MM.1S (cell line): ENCODE measurements at regions not wholly inside any gene's neighbourhood (a gene's known extent, or its start where the extent isn't known, plus 50 kb on each side); places are given as distances from the start of the nearest gene placed in this dataset.

Experiments used
- DNase-seq: peaks from one replicate; pipeline ENCODE4 v3.0.0-alpha.2; 2015
- H2AFZ ChIP-seq: fragments of 300-600 bp; sonication (generic); 2 replicates; pipeline ENCODE4 v1.6.0; 2016; ENCODE audit warnings: antibody characterized with exemption, low read length
- H3F3A ChIP-seq: fragments of 300-600 bp; sonication (generic); 2 replicates; pipeline ENCODE4 v1.6.1; 2016; ENCODE audit warnings: mild to moderate bottlenecking, antibody characterized with exemption, low read length, moderate library complexity, mixed read lengths; ENCODE audit not compliant: insufficient read depth
- H3K27ac ChIP-seq: fragments of 300-600 bp; sonication (generic); 2 replicates; pipeline ENCODE4 v1.5.1; 2016; ENCODE audit warnings: mild to moderate bottlenecking, low read length
- H3K27me3 ChIP-seq: fragments of 300-600 bp; sonication (generic); replicated peaks from 2 replicates; pipeline ENCODE4 v1.6.0; 2016; ENCODE audit warnings: low read length; ENCODE audit not compliant: insufficient read depth
- H3K36me3 ChIP-seq: fragments of 300-600 bp; sonication (generic); replicated peaks from 2 replicates; pipeline ENCODE4 v1.6.1; 2016; ENCODE audit warnings: mild to moderate bottlenecking, low read length, mixed read lengths; ENCODE audit not compliant: insufficient read depth
- H3K4me1 ChIP-seq: fragments of 300-600 bp; sonication (generic); 2 replicates; pipeline ENCODE4 v1.6.1; 2016; ENCODE audit warnings: low read length, mixed read lengths
- H3K4me2 ChIP-seq: fragments of 300-600 bp; sonication (generic); 2 replicates; pipeline ENCODE4 v1.6.0; 2016; ENCODE audit warnings: low read depth, low read length
- H3K4me3 ChIP-seq: fragments of 300-600 bp; sonication (generic); 2 replicates; pipeline ENCODE4 v1.5.1; 2016; ENCODE audit warnings: low read length, mixed read lengths
- H3K79me2 ChIP-seq: fragments of 300-600 bp; sonication (generic); 2 replicates; pipeline ENCODE4 v1.6.1; 2016; ENCODE audit warnings: mixed run types, low read length, mixed read lengths
- H3K9ac ChIP-seq: fragments of 300-600 bp; sonication (generic); 2 replicates; pipeline ENCODE4 v1.6.1; 2016; ENCODE audit warnings: low read length, mixed read lengths
- H3K9me2 ChIP-seq: fragments of 300-600 bp; sonication (generic); replicated peaks from 2 replicates; pipeline ENCODE4 v1.6.1; 2016; ENCODE audit warnings: mild to moderate bottlenecking, low read length, mixed read lengths; ENCODE audit not compliant: insufficient read depth
- H3K9me3 ChIP-seq: fragments of 300-600 bp; sonication (generic); replicated peaks from 2 replicates; pipeline ENCODE4 v1.6.1; 2016; ENCODE audit warnings: mild to moderate bottlenecking, low read length, mixed read lengths; ENCODE audit not compliant: insufficient read depth
- H4K20me1 ChIP-seq: fragments of 300-600 bp; sonication (generic); 2 replicates; pipeline ENCODE4 v1.6.1; 2016; ENCODE audit warnings: mild to moderate bottlenecking, low read length, moderate library complexity, mixed read lengths; ENCODE audit not compliant: insufficient read depth
- CTCF ChIP-seq: fragments of 300-600 bp; sonication (generic); IDR thresholded peaks from 2 replicates; pipeline ENCODE4 v1.5.1; 2016; ENCODE audit warnings: antibody characterized with exemption, low read length, mixed read lengths
- EZH2 ChIP-seq: fragments of 300-600 bp; sonication (generic); optimal IDR thresholded peaks from 2 replicates; pipeline ENCODE3; 2017; ENCODE audit warnings: low read depth, mild to moderate bottlenecking, antibody characterized with exemption, low read length, mixed read lengths
- EZH2phosphoT487 ChIP-seq: fragments of 300-600 bp; sonication (generic); IDR thresholded peaks from 2 replicates; pipeline ENCODE4 v1.6.1; 2018; ENCODE audit warnings: antibody characterized with exemption, low read length

- no peaks in the 10 kb centered on the region for H3K27me3 ChIP-seq
- H3F3A ChIP-seq, result no peaks in the 10 kb centered on the region
- no peak overlapping the region for H3K27ac ChIP-seq
- no peak overlapping the region for H3K9ac ChIP-seq
- no peaks in the 10 kb centered on the region for H4K20me1 ChIP-seq
- no peak for DNase-seq
- no peaks in the 10 kb centered on the region for H3K36me3 ChIP-seq
- H3K79me2 ChIP-seq, result no peaks in the 10 kb centered on the region
- no peaks in the 10 kb centered on the region for H3K4me1 ChIP-seq
- H3K9me3 ChIP-seq, result no peaks in the 10 kb centered on the region
- no peak overlapping the region for H3K4me3 ChIP-seq
- no peak for TF ChIP-seq CTCF
- no peak for TF ChIP-seq EZH2
- TF ChIP-seq EZH2phosphoT487, result no peak
- no peaks in the 10 kb centered on the region for H3K9me2 ChIP-seq
- H3K4me2 ChIP-seq, result no peak overlapping the region
- H2AFZ ChIP-seq, result no peak overlapping the region
These were observed 439.9 kb upstream of the MAF start for GRCh38 chr16:80040413-80040812.

GRCh38 chr16:80039777-80040176 lies 439.2 kb upstream of the MAF start:
- Histone ChIP-seq H3K4me3 (no peak overlapping the region), H3K79me2 (no peaks in the 10 kb centered on the region), H2AFZ (no peak overlapping the region), H3K27me3 (no peaks in the 10 kb centered on the region), H3K27ac (no peak overlapping the region), H3K9me3 (no peaks in the 10 kb centered on the region), H3K9me2 (no peaks in the 10 kb centered on the region), H3F3A (no peaks in the 10 kb centered on the region), H4K20me1 (no peaks in the 10 kb centered on the region), H3K9ac (no peak overlapping the region), H3K4me1 (no peaks in the 10 kb centered on the region), H3K36me3 (no peaks in the 10 kb centered on the region), H3K4me2 (no peak overlapping the region)
- no peak for DNase-seq
- TF ChIP-seq EZH2phosphoT487 (no peak), CTCF (no peak), EZH2 (no peak)

- Histone ChIP-seq H3K4me1 (no peaks in the 10 kb centered on the region), H3K9ac (no peak overlapping the region), H2AFZ (no peak overlapping the region), H3K4me2 (no peak overlapping the region), H3K9me3 (no peaks in the 10 kb centered on the region), H3K79me2 (no peaks in the 10 kb centered on the region), H3K27me3 (no peaks in the 10 kb centered on the region), H3K36me3 (no peaks in the 10 kb centered on the region), H3K27ac (no peak overlapping the region), H3F3A (no peaks in the 10 kb centered on the region), H3K9me2 (no peaks in the 10 kb centered on the region), H4K20me1 (no peaks in the 10 kb centered on the region), H3K4me3 (no peak overlapping the region)
- TF ChIP-seq EZH2, result no peak
- TF ChIP-seq EZH2phosphoT487, result no peak
- TF ChIP-seq CTCF, result no peak
- no peak for DNase-seq
These were observed 438.0 kb upstream of the MAF start for GRCh38 chr16:80038566-80038965.
